ENCODE measurements at regions not wholly inside any gene's neighbourhood (a gene's known extent, or its start where the extent isn't known, plus 50 kb on each side); places are given as distances from the start of the nearest gene placed in this dataset.

DNA sequence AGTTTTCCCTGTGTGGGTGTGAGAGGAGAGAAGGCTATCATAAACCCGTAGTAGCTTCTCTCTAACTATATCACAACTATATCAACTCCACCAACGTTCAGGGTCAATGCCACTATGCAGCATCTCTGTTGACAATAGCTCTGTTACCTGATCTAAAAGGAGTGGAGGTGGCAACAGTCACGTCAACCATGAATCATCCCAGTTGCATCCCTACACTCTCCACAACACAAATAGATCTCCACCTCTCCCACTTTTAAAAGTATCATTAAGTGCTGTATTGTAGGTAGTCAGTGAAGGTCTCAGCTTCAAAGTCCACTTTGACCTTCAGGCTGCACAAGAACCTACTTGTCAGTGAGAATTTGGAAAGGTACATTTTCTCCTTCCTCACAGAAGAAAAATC lies 600.5 kb upstream of the GRIA3 start:
- TF ChIP-seq, protein P1, sequence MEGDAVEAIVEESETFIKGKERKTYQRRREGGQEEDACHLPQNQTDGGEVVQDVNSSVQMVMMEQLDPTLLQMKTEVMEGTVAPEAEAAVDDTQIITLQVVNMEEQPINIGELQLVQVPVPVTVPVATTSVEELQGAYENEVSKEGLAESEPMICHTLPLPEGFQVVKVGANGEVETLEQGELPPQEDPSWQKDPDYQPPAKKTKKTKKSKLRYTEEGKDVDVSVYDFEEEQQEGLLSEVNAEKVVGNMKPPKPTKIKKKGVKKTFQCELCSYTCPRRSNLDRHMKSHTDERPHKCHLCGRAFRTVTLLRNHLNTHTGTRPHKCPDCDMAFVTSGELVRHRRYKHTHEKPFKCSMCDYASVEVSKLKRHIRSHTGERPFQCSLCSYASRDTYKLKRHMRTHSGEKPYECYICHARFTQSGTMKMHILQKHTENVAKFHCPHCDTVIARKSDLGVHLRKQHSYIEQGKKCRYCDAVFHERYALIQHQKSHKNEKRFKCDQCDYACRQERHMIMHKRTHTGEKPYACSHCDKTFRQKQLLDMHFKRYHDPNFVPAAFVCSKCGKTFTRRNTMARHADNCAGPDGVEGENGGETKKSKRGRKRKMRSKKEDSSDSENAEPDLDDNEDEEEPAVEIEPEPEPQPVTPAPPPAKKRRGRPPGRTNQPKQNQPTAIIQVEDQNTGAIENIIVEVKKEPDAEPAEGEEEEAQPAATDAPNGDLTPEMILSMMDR (IDR thresholded peaks at IDR 0.05): no peak
- no peak for TF ChIP-seq POLR2AphosphoS5 (IDR thresholded peaks at IDR 0.05)
- TF ChIP-seq EP300 (IDR thresholded peaks at IDR 0.05): no peak
